C4-2B (cell line): ENCODE measurements at regions not wholly inside any gene's neighbourhood (a gene's known extent, or its start where the extent isn't known, plus 50 kb on each side); places are given as distances from the start of the nearest gene placed in this dataset.

Experiments used
- CTCF ChIP-seq: fragments of 450-650 bp; conservative IDR thresholded peaks from 2 replicates; pipeline ENCODE4 v1.5.1; 2017; ENCODE audit warnings: mild to moderate bottlenecking
- ZFX ChIP-seq: fragments of 450-650 bp; IDR thresholded peaks from 2 replicates; pipeline ENCODE4 v1.6.1; 2017

GRCh38 chr10:64708884-64709681 is 1187.9 kb downstream of the REEP3 start:
- TF ChIP-seq CTCF (no peak), ZFX (no peak)
